PFSK-1 (cell line): ENCODE measurements at regions not wholly inside any gene's neighbourhood (a gene's known extent, or its start where the extent isn't known, plus 50 kb on each side); places are given as distances from the start of the nearest gene placed in this dataset.

Source experiments
- FOXP2 ChIP-seq: optimal IDR thresholded peaks from 2 replicates; pipeline ENCODE3; 2011; ENCODE audit warnings: borderline replicate concordance, control low read depth, inconsistent platforms; ENCODE audit not compliant: insufficient read depth; ENCODE audit errors: extremely low read length, extremely low read depth
- POLR2AphosphoS5 ChIP-seq: IDR thresholded peaks from 2 replicates; pipeline ENCODE4 v1.6.1; 2012; ENCODE audit warnings: low read depth, mild to moderate bottlenecking, control low read depth, low read length, moderate library complexity
- REST ChIP-seq, 2 experiments: IDR thresholded peaks; 2 replicates each; pipeline versions ENCODE4 v1.6.1 to v1.8.0; 2011 to 2012; ENCODE audit warnings: low read depth in 2 of 2, low read length in 2 of 2, control low read depth in 1 of 2, inconsistent platforms in 1 of 2, mild to moderate bottlenecking in 1 of 2, moderate library complexity in 1 of 2; ENCODE audit not compliant: insufficient read depth in 1 of 2
- SIN3A ChIP-seq: IDR thresholded peaks from 2 replicates; pipeline ENCODE4 v1.6.1; 2012; ENCODE audit warnings: mild to moderate bottlenecking, low read length, moderate library complexity, borderline replicate concordance; ENCODE audit not compliant: insufficient read depth
- TAF1 ChIP-seq: IDR thresholded peaks from 2 replicates; pipeline ENCODE4 v1.6.1; 2012; ENCODE audit warnings: low read length, control low read depth, borderline replicate concordance; ENCODE audit not compliant: insufficient read depth

- TF ChIP-seq POLR2AphosphoS5 (no peak), SIN3A (no peak), REST (IDR thresholded peaks at IDR 0.05; ENCODE audit: insufficient read depth in 1 of 2, low read depth in 2 of 2, low read length in 2 of 2) (no peak), FOXP2 (no peak), TAF1 (no peak)
Measured at GRCh38 chr1:234731569-234732085, 121.6 kb upstream of the IRF2BP2 start.
